ENCODE measurements at regions not wholly inside any gene's neighbourhood (a gene's known extent, or its start where the extent isn't known, plus 50 kb on each side); places are given as distances from the start of the nearest gene placed in this dataset.

DNA sequence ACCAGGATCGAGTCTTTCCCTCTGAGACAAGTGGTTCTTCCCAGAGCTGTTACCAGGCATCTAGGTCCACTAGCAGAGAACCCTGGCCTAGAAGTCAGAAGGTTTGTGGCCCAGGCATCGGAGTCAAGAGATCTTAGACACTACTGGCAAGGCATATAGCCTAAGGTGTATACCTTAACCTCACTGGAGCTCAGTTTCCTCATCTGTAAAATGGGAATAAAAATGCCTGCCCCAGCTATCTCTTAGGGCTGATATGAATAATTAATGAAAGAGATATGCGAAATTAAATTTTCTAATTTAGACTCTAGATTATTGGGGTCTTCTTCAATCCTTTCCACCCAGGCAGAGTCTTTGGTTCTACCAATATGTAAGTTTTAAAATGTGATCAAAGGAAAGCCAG lies 60.5 kb upstream of the NLK start:
- TF ChIP-seq, protein P1, sequence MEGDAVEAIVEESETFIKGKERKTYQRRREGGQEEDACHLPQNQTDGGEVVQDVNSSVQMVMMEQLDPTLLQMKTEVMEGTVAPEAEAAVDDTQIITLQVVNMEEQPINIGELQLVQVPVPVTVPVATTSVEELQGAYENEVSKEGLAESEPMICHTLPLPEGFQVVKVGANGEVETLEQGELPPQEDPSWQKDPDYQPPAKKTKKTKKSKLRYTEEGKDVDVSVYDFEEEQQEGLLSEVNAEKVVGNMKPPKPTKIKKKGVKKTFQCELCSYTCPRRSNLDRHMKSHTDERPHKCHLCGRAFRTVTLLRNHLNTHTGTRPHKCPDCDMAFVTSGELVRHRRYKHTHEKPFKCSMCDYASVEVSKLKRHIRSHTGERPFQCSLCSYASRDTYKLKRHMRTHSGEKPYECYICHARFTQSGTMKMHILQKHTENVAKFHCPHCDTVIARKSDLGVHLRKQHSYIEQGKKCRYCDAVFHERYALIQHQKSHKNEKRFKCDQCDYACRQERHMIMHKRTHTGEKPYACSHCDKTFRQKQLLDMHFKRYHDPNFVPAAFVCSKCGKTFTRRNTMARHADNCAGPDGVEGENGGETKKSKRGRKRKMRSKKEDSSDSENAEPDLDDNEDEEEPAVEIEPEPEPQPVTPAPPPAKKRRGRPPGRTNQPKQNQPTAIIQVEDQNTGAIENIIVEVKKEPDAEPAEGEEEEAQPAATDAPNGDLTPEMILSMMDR (IDR thresholded peaks at IDR 0.05): no peak
- TF ChIP-seq POLR2AphosphoS5 (IDR thresholded peaks at IDR 0.05): no peak

Measured in stomach (tissue), 4 donors.